ENCODE measurements at regions not wholly inside any gene's neighbourhood (a gene's known extent, or its start where the extent isn't known, plus 50 kb on each side); places are given as distances from the start of the nearest gene placed in this dataset.

DNA sequence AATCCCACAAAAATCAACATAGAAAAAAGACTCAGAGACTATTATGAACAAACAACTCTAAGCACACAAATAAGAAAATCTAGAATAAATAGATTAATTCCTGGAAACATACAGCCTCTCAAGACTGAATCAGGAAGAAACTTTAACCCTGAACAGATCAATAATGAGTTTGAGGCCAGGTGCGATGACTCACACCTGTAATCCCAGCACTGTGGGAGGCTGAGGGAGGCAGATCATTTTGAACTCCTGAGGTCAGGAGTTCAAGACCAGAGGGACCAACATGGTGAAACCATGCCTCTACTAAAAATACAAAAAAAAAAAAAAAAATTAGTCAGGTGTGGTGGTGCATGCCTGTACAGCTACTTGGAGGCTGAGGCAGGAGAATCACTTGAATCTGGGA, 499.5 kb upstream of the LUZP2 start:
- DNase-seq, result no peak
- Mint-ChIP-seq H3K4me1 (no peaks in the 10 kb centered on the region), H3K4me3 (no peak overlapping the region), H3K9me3 (peaks cover 18% of the 10 kb centered on the region), H3K27me3 (ENCODE audit: low read depth, poor library complexity) (no peaks in the 10 kb centered on the region), H3K27ac (no peak overlapping the region), H3K36me3 (ENCODE audit: low read depth) (no peaks in the 10 kb centered on the region)
- TF ChIP-seq, protein P1, sequence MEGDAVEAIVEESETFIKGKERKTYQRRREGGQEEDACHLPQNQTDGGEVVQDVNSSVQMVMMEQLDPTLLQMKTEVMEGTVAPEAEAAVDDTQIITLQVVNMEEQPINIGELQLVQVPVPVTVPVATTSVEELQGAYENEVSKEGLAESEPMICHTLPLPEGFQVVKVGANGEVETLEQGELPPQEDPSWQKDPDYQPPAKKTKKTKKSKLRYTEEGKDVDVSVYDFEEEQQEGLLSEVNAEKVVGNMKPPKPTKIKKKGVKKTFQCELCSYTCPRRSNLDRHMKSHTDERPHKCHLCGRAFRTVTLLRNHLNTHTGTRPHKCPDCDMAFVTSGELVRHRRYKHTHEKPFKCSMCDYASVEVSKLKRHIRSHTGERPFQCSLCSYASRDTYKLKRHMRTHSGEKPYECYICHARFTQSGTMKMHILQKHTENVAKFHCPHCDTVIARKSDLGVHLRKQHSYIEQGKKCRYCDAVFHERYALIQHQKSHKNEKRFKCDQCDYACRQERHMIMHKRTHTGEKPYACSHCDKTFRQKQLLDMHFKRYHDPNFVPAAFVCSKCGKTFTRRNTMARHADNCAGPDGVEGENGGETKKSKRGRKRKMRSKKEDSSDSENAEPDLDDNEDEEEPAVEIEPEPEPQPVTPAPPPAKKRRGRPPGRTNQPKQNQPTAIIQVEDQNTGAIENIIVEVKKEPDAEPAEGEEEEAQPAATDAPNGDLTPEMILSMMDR (IDR thresholded peaks at IDR 0.05), result no peak

DNA sequence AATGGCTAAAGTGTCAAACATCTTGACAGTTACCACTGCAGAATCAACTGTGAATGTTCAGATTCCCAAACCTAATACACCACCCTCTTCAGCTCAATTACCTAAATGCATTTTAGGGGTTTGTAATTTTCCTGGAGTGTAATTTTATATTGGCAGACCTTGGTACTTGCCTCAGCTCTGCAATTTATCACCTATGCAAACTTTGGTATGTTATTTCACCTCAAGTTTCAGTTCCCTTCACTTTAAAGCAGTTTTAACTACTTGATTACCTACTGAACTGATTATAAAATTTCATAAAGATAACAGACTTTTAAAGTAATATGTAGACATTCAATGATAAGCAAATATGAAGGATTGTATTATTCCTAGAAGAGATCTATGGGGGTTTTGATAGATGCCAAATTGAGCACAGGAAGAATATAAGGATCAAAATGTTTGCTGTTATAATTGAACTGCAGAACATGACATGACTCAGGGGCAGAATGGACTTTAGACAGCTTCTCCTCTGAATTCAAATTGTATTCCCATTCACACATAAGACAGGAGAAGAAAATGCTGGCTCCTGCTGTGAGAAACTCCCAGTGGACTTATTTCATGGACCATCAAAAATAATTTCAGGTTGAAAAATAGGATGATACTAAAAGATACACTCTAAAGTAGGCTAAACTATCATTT, 491.5 kb upstream of the LUZP2 start:
- no peaks in the 10 kb centered on the region for H3K4me1 Mint-ChIP-seq
- no peak overlapping the region for H3K27ac Mint-ChIP-seq
- no peak for DNase-seq
- no peak overlapping the region for H3K4me3 Mint-ChIP-seq
- no peaks in the 10 kb centered on the region for H3K36me3 Mint-ChIP-seq (ENCODE audit: low read depth)
- no peaks in the 10 kb centered on the region for H3K9me3 Mint-ChIP-seq
- TF ChIP-seq, protein P1 (IDR thresholded peaks at IDR 0.05), result no peak
- H3K27me3 Mint-ChIP-seq (ENCODE audit: low read depth, poor library complexity), result no peaks in the 10 kb centered on the region

DNA sequence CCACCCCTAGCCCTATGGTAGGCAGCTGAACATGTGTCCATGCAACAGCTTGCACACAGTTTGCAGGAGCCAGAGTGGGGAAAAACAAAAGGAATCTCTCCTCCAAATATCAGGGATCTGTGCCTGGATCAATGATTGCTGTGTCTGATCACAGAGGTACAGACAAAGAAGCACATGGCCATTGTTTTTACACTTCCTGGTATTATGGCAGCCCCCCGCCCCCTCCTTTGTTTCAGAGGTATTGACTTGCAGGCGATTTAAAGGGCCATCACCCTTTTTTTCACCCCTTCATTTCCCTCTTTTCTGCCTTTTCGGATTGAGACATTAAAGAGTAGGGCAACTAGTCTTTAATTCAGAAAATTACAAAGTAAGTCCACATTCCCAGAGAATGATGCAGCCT, 453.0 kb upstream of the LUZP2 start:
- Mint-ChIP-seq H3K9me3 (peaks cover 17% of the 10 kb centered on the region), H3K4me3 (no peak overlapping the region), H3K4me1 (no peaks in the 10 kb centered on the region), H3K36me3 (ENCODE audit: low read depth) (peaks cover 9% of the 10 kb centered on the region), H3K27ac (no peak overlapping the region), H3K27me3 (ENCODE audit: low read depth, poor library complexity) (no peaks in the 10 kb centered on the region)
- TF ChIP-seq, protein P1 (IDR thresholded peaks at IDR 0.05), result no peak
- DNase-seq, result no peak

DNA sequence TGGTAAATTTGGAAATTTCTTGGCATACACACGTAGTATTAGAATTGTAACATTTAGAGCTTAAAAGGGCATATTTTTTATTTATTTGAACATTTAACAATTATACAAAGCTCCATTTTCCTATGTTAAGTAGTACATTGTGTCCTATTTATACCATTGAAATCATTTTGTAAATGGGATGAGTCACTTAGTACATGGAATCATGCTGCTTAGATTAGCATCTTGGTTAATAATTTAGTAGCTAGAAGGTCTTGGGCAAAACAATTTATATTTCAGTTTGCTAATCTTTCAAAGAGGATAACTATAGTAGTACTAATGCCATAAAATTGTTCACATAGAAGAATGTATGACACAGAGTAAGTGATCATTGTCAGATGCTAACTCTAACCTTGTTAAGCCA, 450.1 kb upstream of the LUZP2 start:
- TF ChIP-seq, protein P1 (IDR thresholded peaks at IDR 0.05), result no peak
- Mint-ChIP-seq H3K27ac (no peak overlapping the region), H3K4me3 (no peak overlapping the region), H3K9me3 (peaks cover 17% of the 10 kb centered on the region), H3K4me1 (no peaks in the 10 kb centered on the region), H3K27me3 (ENCODE audit: low read depth, poor library complexity) (peaks cover 3% of the 10 kb centered on the region), H3K36me3 (ENCODE audit: low read depth) (peaks cover 9% of the 10 kb centered on the region)
- no peak for DNase-seq

DNA sequence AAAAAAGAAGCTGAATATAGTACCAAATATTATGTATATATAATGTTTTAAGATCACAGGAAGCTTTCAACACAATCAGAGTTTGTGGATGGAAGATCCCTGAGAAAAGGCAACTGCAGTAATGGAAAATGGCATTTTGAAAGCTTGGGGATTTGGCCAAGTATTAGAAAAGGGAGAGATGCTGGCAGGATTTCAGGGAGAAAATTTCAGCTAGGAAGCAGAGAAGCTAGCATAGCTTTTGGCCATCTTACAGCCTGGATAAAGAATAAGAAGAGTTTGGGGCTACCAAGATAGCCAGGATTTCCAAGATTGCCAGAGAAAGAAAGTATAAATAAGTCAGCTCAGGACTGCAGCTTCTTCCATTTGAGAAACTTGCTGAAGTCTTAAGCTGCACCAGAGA, 440.8 kb upstream of the LUZP2 start:
- H3K4me3 Mint-ChIP-seq, result no peak overlapping the region
- TF ChIP-seq, protein P1 (IDR thresholded peaks at IDR 0.05), result no peak
- H3K9me3 Mint-ChIP-seq, result no peaks in the 10 kb centered on the region
- H3K27me3 Mint-ChIP-seq (ENCODE audit: low read depth, poor library complexity), result no peaks in the 10 kb centered on the region
- H3K36me3 Mint-ChIP-seq (ENCODE audit: low read depth), result no peaks in the 10 kb centered on the region
- DNase-seq, result no peak
- no peak overlapping the region for H3K27ac Mint-ChIP-seq
- no peaks in the 10 kb centered on the region for H3K4me1 Mint-ChIP-seq

DNA sequence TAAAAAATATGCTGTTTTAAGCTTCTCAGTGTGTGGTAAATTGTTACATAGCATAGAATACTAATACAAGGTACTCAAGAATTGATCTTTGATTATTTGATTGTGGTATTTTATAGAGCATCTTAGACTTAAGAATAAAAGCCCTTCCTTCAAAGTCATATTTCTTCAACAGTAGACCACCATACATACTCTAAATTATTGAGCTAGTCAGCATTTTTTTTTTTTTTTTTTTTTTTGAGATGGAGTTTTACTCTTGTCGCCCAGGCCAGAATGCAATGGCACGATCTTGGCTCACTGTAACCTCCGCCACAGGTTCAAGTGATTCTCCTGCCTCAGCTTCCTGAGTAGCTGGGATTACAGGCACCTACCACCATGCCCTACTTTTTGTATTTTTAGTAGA, 436.7 kb upstream of the LUZP2 start:
- Mint-ChIP-seq H3K9me3 (no peaks in the 10 kb centered on the region), H3K27me3 (ENCODE audit: low read depth, poor library complexity) (no peaks in the 10 kb centered on the region), H3K27ac (no peak overlapping the region), H3K4me1 (no peaks in the 10 kb centered on the region), H3K36me3 (ENCODE audit: low read depth) (no peaks in the 10 kb centered on the region), H3K4me3 (no peak overlapping the region)
- DNase-seq, result no peak
- TF ChIP-seq, protein P1 (IDR thresholded peaks at IDR 0.05), result no peak
